SIG-M5 treated with dmso at 0.1 percent for 504 hours (cell line): ENCODE measurements at regions not wholly inside any gene's neighbourhood (a gene's known extent, or its start where the extent isn't known, plus 50 kb on each side); places are given as distances from the start of the nearest gene placed in this dataset.

Experiments used
- DNase-seq: peaks from one replicate; lab custom pipeline; 2025; ENCODE audit not compliant: unreplicated experiment; lab: John Stamatoyannopoulos, UW

GRCh38 chr3:150040097-150040496 lies 69.4 kb upstream of the PFN2 start:
- no peak for DNase-seq

DNA sequence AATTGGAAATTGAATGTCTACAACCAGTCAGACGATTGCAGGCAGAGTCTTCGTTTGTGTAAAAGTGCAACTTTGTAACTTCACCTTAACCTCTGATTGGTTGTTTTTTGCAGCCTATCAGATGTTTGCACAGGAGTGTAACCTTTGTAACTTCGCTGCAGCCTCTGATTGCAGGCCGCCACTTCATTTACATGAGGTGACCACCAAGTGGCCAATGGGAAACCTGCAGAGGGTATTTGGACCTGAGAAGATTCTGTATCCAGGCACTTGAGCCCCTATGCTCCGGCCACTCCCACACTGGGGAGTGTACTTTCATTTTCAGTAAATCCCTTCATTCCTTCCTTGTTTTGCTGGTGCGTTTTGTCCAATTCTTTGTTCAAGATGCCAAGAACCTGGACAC lies 68.1 kb upstream of the PFN2 start:
- DNase-seq = no peak

DNA sequence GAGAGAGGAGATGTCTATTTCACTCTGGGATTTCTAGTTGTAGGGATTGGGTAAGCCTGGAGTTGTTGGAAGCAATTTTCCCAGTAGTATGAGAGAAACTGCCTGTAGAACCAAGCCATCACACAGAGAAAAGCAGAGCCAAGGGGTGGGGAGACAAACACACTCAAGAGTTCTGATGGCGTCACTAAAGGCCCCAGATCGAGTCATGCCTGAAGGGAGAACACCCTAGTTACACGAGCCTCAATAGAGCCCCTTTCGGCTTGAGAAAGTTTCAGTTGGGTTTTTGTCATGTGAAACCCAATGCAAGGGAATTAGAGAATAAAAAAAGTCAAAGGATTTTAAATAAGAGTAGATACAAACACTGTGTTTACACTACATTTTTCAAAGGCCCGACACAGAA lies 66.1 kb upstream of the PFN2 start:
- no peak for DNase-seq

DNA sequence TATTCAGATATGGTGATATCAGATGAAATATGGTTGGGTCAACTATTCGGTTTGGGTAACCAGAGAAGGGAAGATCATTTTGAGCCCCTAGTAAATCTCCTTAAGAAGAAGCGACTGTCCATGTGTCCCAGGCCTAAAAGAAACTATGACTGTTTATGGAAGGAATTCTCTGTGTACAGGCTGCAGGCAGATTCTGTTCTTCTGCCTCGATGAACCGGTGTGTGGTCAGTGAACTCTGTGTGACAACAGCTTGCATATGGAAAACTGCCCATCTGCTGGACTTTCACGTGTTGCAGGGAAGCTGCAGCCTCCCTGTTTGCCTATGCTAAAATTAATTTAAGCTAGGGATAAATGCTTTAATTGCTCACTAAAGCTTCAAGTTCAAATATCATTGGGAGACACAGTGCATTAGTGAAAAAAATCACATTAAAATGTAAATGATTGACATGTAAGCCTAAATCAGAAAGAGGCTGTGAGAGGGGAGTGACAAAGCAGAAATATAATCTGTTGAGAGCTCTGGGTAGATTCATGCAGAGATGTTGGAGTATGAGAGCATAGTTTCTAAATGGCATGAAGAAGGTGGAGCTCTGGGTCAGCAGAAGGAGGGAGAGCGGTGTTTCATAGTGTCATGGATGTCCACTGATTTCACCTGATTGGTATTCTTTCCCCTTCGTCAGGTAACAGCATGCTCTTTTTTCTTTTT lies 65.4 kb upstream of the PFN2 start:
- no peak for DNase-seq

- DNase-seq = no peak
Observed at GRCh38 chr3:150035301-150035779, 64.6 kb upstream of the PFN2 start.

DNA sequence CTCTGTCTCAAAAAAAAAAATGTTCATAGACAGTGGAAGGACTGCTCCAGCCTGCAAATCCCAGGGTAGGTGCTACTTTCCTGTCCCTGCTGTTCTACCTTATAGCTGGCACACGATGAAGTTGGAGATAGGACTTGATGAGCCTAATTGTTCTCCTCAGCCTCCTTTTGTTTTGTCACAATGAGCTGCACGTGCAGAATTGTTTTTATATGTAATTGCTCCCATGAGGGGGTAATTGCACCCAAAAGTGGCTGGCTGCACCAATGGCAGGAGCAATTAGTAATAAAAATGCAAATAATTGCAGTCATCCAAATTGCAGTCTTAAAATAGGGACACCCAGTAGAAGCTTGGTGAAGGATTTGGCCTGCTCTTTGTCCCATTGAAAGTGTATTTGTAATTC lies 63.0 kb upstream of the PFN2 start:
- no peak for DNase-seq

DNA sequence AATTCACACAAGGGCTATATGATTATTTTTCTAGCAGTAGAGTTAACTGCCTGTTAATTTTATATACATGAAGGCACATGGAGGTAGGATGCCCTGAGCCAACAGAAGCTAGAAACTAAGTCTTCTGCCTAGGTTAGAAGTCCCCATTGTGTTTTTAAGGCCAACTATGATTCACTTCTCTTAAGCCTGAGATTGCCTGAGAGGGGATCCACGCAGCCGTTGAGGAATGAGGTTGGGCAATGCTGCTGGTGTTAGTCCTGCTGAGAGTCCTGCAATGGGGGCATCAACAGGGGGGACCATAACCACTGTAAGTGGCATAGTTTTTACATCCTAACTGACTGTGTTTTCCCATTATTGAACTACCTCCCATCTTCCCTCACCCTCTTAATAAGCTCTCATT lies 60.1 kb upstream of the PFN2 start:
- no peak for DNase-seq

DNA sequence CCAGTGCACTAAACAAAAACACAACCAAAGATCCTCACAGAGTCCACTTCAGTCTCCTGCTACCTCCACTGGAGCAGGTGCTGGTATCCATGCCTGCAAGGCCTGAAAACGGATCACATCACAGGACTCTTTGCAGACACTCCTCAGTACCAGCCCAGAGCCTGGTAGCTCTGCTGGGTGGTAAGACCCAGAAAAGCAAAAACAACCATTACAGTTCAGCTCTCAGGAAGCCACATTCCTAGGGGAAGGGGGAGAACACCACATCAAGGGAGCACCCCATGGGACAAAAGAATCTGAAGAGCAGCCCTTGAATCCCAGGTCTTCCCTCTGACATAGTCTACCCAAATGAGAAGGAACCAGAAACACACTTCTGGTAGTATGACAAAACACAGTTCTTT lies 52.5 kb upstream of the PFN2 start:
- no peak for DNase-seq

- no peak for DNase-seq
Observed at GRCh38 chr3:150022381-150023238, 51.9 kb upstream of the PFN2 start.

GRCh38 chr3:150020527-150020926 lies 49.8 kb upstream of the PFN2 start:
- DNase-seq = no peak
